ENCODE measurements at regions not wholly inside any gene's neighbourhood (a gene's known extent, or its start where the extent isn't known, plus 50 kb on each side); places are given as distances from the start of the nearest gene placed in this dataset.

- no peak overlapping the region for H3K4ac ChIP-seq (ENCODE audit: low read length)
- no CpG with 5 or more reads among the region's 5 CpGs for WGBS, 2 donors (ENCODE audit: extremely low coverage in 2 of 2, insufficient read length in 2 of 2, insufficient replicate concordance in 1 of 2)
Observed at GRCh38 chr2:7771781-7772180, 854.6 kb downstream of the RNF144A start.

GRCh38 chr2:7773362-7774360 lies 856.4 kb downstream of the RNF144A start:
- Histone ChIP-seq H3K14ac (ENCODE audit: low read length) (no peak overlapping the region), H2AK5ac (ENCODE audit: low read depth, low read length) (no peak overlapping the region), H3K4ac (ENCODE audit: low read length) (no peak overlapping the region), H3K18ac (ENCODE audit: low read length) (no peak overlapping the region), H3K4me2 (ENCODE audit: insufficient read depth, low read length, poor library complexity, severe bottlenecking) (no peak overlapping the region), H3K9ac (ENCODE audit: low read depth, low read length, poor library complexity) (no peak overlapping the region), H3K23ac (ENCODE audit: low read depth, low read length, poor library complexity) (no peak overlapping the region), H3K27me3 (ENCODE audit: control insufficient read depth in 3 of 3, insufficient read depth in 3 of 3, low read depth in 1 of 3, low read length in 3 of 3) (no peaks in the 10 kb centered on the region), H3K4me3 (ENCODE audit: low read length in 2 of 2) (no peak overlapping the region), H3K36me3 (replicated peaks in 1 of 2; ENCODE audit: control insufficient read depth in 2 of 2, insufficient read depth in 2 of 2, low read length in 2 of 2) (no peaks in the 10 kb centered on the region), H2BK15ac (ENCODE audit: low read length) (no peak overlapping the region), H3K9me3 (replicated peaks in 1 of 2; ENCODE audit: control insufficient read depth in 2 of 2, insufficient read depth in 1 of 2, low read depth in 1 of 2, low read length in 2 of 2) (no peaks in the 10 kb centered on the region), H4K91ac (ENCODE audit: low read depth, low read length, poor library complexity) (no peak overlapping the region), H3K4me1 (ENCODE audit: control insufficient read depth in 2 of 2, insufficient read depth in 1 of 2, low read depth in 1 of 2, low read length in 2 of 2) (no peaks in the 10 kb centered on the region), H4K8ac (ENCODE audit: low read depth, low read length) (no peak overlapping the region), H3K27ac (replicated peaks; ENCODE audit: low read length) (no peak overlapping the region), H3K79me1 (ENCODE audit: low read depth, low read length) (no peaks in the 10 kb centered on the region), H2AFZ (ENCODE audit: low read length) (no peak overlapping the region), H2BK120ac (ENCODE audit: low read depth, low read length) (no peak overlapping the region), H2BK5ac (ENCODE audit: low read length) (no peak overlapping the region), H2BK12ac (ENCODE audit: low read length) (no peak overlapping the region)
- no CpG with 5 or more reads among the region's 12 CpGs for WGBS, 2 donors (ENCODE audit: extremely low coverage in 2 of 2, insufficient read length in 2 of 2, insufficient replicate concordance in 1 of 2)
- DNase-seq (ENCODE audit: low spot score) = no peak

More at GRCh38 chr2:7771781-7772180, 854.6 kb downstream of the RNF144A start:
- Histone ChIP-seq H4K8ac (ENCODE audit: low read depth, low read length) (no peak overlapping the region), H2BK15ac (ENCODE audit: low read length) (no peak overlapping the region), H3K4me1 (ENCODE audit: control insufficient read depth in 2 of 2, insufficient read depth in 1 of 2, low read depth in 1 of 2, low read length in 2 of 2) (no peaks in the 10 kb centered on the region), H3K36me3 (replicated peaks in 1 of 2; ENCODE audit: control insufficient read depth in 2 of 2, insufficient read depth in 2 of 2, low read length in 2 of 2) (peaks cover 0 to 1% of the 10 kb centered on the region in 2 donors), H3K9ac (ENCODE audit: low read depth, low read length, poor library complexity) (no peak overlapping the region), H3K4me3 (ENCODE audit: low read length in 2 of 2) (no peak overlapping the region), H4K91ac (ENCODE audit: low read depth, low read length, poor library complexity) (no peak overlapping the region), H3K18ac (ENCODE audit: low read length) (no peak overlapping the region), H2BK5ac (ENCODE audit: low read length) (no peak overlapping the region), H3K23ac (ENCODE audit: low read depth, low read length, poor library complexity) (no peak overlapping the region), H3K79me1 (ENCODE audit: low read depth, low read length) (no peaks in the 10 kb centered on the region), H2AFZ (ENCODE audit: low read length) (no peak overlapping the region), H2AK5ac (ENCODE audit: low read depth, low read length) (no peak overlapping the region), H3K27ac (replicated peaks; ENCODE audit: low read length) (no peak overlapping the region), H2BK12ac (ENCODE audit: low read length) (no peak overlapping the region), H3K14ac (ENCODE audit: low read length) (no peak overlapping the region), H3K4me2 (ENCODE audit: insufficient read depth, low read length, poor library complexity, severe bottlenecking) (no peak overlapping the region), H2BK120ac (ENCODE audit: low read depth, low read length) (no peak overlapping the region), H3K9me3 (replicated peaks in 1 of 2; ENCODE audit: control insufficient read depth in 2 of 2, insufficient read depth in 1 of 2, low read depth in 1 of 2, low read length in 2 of 2) (peaks cover 0 to 7% of the 10 kb centered on the region in 2 donors), H3K27me3 (ENCODE audit: control insufficient read depth in 3 of 3, insufficient read depth in 3 of 3, low read depth in 1 of 3, low read length in 3 of 3) (peaks cover 0 to 5% (median 0%) of the 10 kb centered on the region in 3 experiments)
- no peak for DNase-seq (ENCODE audit: low spot score)

- Histone ChIP-seq H3K4ac (ENCODE audit: low read length) (no peak overlapping the region), H2BK12ac (ENCODE audit: low read length) (no peak overlapping the region), H3K27ac (replicated peaks; ENCODE audit: low read length) (no peak overlapping the region), H2BK5ac (ENCODE audit: low read length) (no peak overlapping the region), H3K18ac (ENCODE audit: low read length) (no peak overlapping the region), H4K8ac (ENCODE audit: low read depth, low read length) (no peak overlapping the region), H4K91ac (ENCODE audit: low read depth, low read length, poor library complexity) (no peak overlapping the region), H2AFZ (ENCODE audit: low read length) (no peak overlapping the region), H3K27me3 (ENCODE audit: control insufficient read depth in 3 of 3, insufficient read depth in 3 of 3, low read depth in 1 of 3, low read length in 3 of 3) (no peaks in the 10 kb centered on the region), H2BK15ac (ENCODE audit: low read length) (no peak overlapping the region), H3K14ac (ENCODE audit: low read length) (no peak overlapping the region), H3K4me3 (ENCODE audit: low read length in 2 of 2) (no peak overlapping the region), H3K23ac (ENCODE audit: low read depth, low read length, poor library complexity) (no peak overlapping the region), H2BK120ac (ENCODE audit: low read depth, low read length) (no peak overlapping the region), H3K36me3 (replicated peaks in 1 of 2; ENCODE audit: control insufficient read depth in 2 of 2, insufficient read depth in 2 of 2, low read length in 2 of 2) (no peaks in the 10 kb centered on the region), H2AK5ac (ENCODE audit: low read depth, low read length) (no peak overlapping the region), H3K9ac (ENCODE audit: low read depth, low read length, poor library complexity) (no peak overlapping the region), H3K9me3 (replicated peaks in 1 of 2; ENCODE audit: control insufficient read depth in 2 of 2, insufficient read depth in 1 of 2, low read depth in 1 of 2, low read length in 2 of 2) (no peaks in the 10 kb centered on the region), H3K4me2 (ENCODE audit: insufficient read depth, low read length, poor library complexity, severe bottlenecking) (no peak overlapping the region), H3K4me1 (ENCODE audit: control insufficient read depth in 2 of 2, insufficient read depth in 1 of 2, low read depth in 1 of 2, low read length in 2 of 2) (no peaks in the 10 kb centered on the region), H3K79me1 (ENCODE audit: low read depth, low read length) (no peaks in the 10 kb centered on the region)
- no peak for DNase-seq (ENCODE audit: low spot score)
- WGBS, 2 donors (ENCODE audit: extremely low coverage in 2 of 2, insufficient read length in 2 of 2, insufficient replicate concordance in 1 of 2) = no CpG with 5 or more reads among the region's 3 CpGs
Observed at GRCh38 chr2:7774481-7774880, 857.3 kb downstream of the RNF144A start.

- Histone ChIP-seq H3K23ac (ENCODE audit: low read depth, low read length, poor library complexity) (no peak overlapping the region), H3K14ac (ENCODE audit: low read length) (no peak overlapping the region), H2BK15ac (ENCODE audit: low read length) (no peak overlapping the region), H3K9me3 (replicated peaks in 1 of 2; ENCODE audit: control insufficient read depth in 2 of 2, insufficient read depth in 1 of 2, low read depth in 1 of 2, low read length in 2 of 2) (no peaks in the 10 kb centered on the region), H3K18ac (ENCODE audit: low read length) (no peak overlapping the region), H3K4me1 (ENCODE audit: control insufficient read depth in 2 of 2, insufficient read depth in 1 of 2, low read depth in 1 of 2, low read length in 2 of 2) (no peaks in the 10 kb centered on the region), H3K4ac (ENCODE audit: low read length) (no peak overlapping the region), H3K4me3 (ENCODE audit: low read length in 2 of 2) (no peak overlapping the region), H4K8ac (ENCODE audit: low read depth, low read length) (no peak overlapping the region), H2BK12ac (ENCODE audit: low read length) (no peak overlapping the region), H2BK120ac (ENCODE audit: low read depth, low read length) (no peak overlapping the region), H3K9ac (ENCODE audit: low read depth, low read length, poor library complexity) (no peak overlapping the region), H3K27me3 (ENCODE audit: control insufficient read depth in 3 of 3, insufficient read depth in 3 of 3, low read depth in 1 of 3, low read length in 3 of 3) (no peaks in the 10 kb centered on the region), H2BK5ac (ENCODE audit: low read length) (no peak overlapping the region), H4K91ac (ENCODE audit: low read depth, low read length, poor library complexity) (no peak overlapping the region), H3K27ac (replicated peaks; ENCODE audit: low read length) (no peak overlapping the region), H3K79me1 (ENCODE audit: low read depth, low read length) (no peaks in the 10 kb centered on the region), H3K4me2 (ENCODE audit: insufficient read depth, low read length, poor library complexity, severe bottlenecking) (no peak overlapping the region), H2AK5ac (ENCODE audit: low read depth, low read length) (no peak overlapping the region), H2AFZ (ENCODE audit: low read length) (no peak overlapping the region), H3K36me3 (replicated peaks in 1 of 2; ENCODE audit: control insufficient read depth in 2 of 2, insufficient read depth in 2 of 2, low read length in 2 of 2) (no peaks in the 10 kb centered on the region)
- WGBS, 2 donors (ENCODE audit: extremely low coverage in 2 of 2, insufficient read length in 2 of 2, insufficient replicate concordance in 1 of 2) = no CpG with 5 or more reads among the region's 3 CpGs
- no peak for DNase-seq (ENCODE audit: low spot score)
Observed at GRCh38 chr2:7777668-7778067, 860.5 kb downstream of the RNF144A start.

All from neuronal stem cell (in vitro differentiated cells).